Body of pancreas (tissue), 4 donors: ENCODE measurements at regions not wholly inside any gene's neighbourhood (a gene's known extent, or its start where the extent isn't known, plus 50 kb on each side); places are given as distances from the start of the nearest gene placed in this dataset.

Experiments
- POLR2A ChIP-seq, 3 donors: fragments of 450-650 bp; IDR thresholded peaks; one replicate each; pipeline ENCODE4 v1.6.1; 2016; ENCODE audit warnings: antibody characterized with exemption in 3 of 3, mild to moderate bottlenecking in 2 of 3
- TF ChIP-seq, protein P1 (sequence below), 7 experiments: fragments of 450-650 bp in 4 of 7; fragments of 200-600 bp in 3 of 7; sonication (generic) in 3 of 7; IDR thresholded peaks; one replicate each; pipeline ENCODE4 v1.5.1; 2016 to 2019; ENCODE audit warnings: antibody characterized with exemption in 7 of 7

DNA sequence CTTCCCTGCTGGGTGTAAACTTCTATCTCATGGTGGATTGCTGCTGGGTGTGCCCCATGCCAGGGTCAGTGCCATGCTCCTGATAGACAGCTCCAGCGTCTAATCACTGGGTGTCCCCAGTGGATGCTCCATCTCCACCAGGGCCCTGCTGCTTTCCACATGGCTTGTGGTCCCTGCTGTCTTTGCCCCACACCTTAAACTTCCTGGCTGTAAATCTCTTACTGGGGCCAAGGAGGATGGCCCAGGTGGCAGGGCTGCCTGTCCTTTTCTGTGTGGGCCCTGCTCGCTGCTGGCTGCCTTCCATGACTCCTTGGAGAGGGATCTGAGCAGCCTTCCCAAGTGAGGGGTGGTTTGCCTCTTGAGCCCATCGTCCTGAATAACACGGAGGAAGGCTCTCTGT is 51.8 kb downstream of the RGS12 start:
- TF ChIP-seq, protein P1, sequence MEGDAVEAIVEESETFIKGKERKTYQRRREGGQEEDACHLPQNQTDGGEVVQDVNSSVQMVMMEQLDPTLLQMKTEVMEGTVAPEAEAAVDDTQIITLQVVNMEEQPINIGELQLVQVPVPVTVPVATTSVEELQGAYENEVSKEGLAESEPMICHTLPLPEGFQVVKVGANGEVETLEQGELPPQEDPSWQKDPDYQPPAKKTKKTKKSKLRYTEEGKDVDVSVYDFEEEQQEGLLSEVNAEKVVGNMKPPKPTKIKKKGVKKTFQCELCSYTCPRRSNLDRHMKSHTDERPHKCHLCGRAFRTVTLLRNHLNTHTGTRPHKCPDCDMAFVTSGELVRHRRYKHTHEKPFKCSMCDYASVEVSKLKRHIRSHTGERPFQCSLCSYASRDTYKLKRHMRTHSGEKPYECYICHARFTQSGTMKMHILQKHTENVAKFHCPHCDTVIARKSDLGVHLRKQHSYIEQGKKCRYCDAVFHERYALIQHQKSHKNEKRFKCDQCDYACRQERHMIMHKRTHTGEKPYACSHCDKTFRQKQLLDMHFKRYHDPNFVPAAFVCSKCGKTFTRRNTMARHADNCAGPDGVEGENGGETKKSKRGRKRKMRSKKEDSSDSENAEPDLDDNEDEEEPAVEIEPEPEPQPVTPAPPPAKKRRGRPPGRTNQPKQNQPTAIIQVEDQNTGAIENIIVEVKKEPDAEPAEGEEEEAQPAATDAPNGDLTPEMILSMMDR (IDR thresholded peaks at IDR 0.05), result no peak
- no peak for TF ChIP-seq POLR2A (IDR thresholded peaks at IDR 0.05)
